GM06990 (cell line): ENCODE measurements at regions not wholly inside any gene's neighbourhood (a gene's known extent, or its start where the extent isn't known, plus 50 kb on each side); places are given as distances from the start of the nearest gene placed in this dataset.
A peak's percentile ranks its signal among the peaks of the same experiment; 100 is the strongest.

Experiments
- DNase-seq: peaks from one replicate; pipeline ENCODE4 v3.0.0-alpha.2; 2011; ENCODE audit not compliant: insufficient read length; ENCODE audit errors: extremely low read depth
- H3K27me3 ChIP-seq: replicated peaks from 2 replicates; pipeline ENCODE4 v1.6.0; 2011; ENCODE audit warnings: low read length; ENCODE audit not compliant: control insufficient read depth, insufficient read depth
- H3K36me3 ChIP-seq: 2 replicates; pipeline ENCODE4 v1.5.1; 2011; ENCODE audit warnings: low read length; ENCODE audit not compliant: control insufficient read depth, insufficient read depth
- H3K4me3 ChIP-seq: replicated peaks from 2 replicates; pipeline ENCODE4 v1.5.1; 2011; ENCODE audit warnings: low read depth, mild to moderate bottlenecking, control low read depth, low read length
- CTCF ChIP-seq: IDR thresholded peaks from 2 replicates; pipeline ENCODE4 v1.5.1; 2011; ENCODE audit warnings: low read length, control low read depth, mild to moderate bottlenecking, inconsistent platforms; ENCODE audit not compliant: insufficient read depth, poor library complexity, severe bottlenecking

- Histone ChIP-seq H3K27me3 (no peaks in the 10 kb centered on the region), H3K4me3 (no peak overlapping the region), H3K36me3 (no peaks in the 10 kb centered on the region)
- DNase-seq, result no peak
- TF ChIP-seq CTCF, result no peak
Measured at GRCh38 chr3:102670986-102671385, 236.2 kb downstream of the ZPLD1 start.

- TF ChIP-seq CTCF, result no peak
- no peaks in the 10 kb centered on the region for H3K27me3 ChIP-seq
- no peak for DNase-seq
- H3K4me3 ChIP-seq, result no peak overlapping the region
- no peaks in the 10 kb centered on the region for H3K36me3 ChIP-seq
Measured at GRCh38 chr3:102672305-102672704, 237.5 kb downstream of the ZPLD1 start.

GRCh38 chr3:102673271-102674115, 238.7 kb downstream of the ZPLD1 start:
- TF ChIP-seq CTCF, result peak; percentile 88
- no peak overlapping the region for H3K4me3 ChIP-seq
- H3K27me3 ChIP-seq, result no peaks in the 10 kb centered on the region
- H3K36me3 ChIP-seq, result no peaks in the 10 kb centered on the region
- DNase-seq, result peak; percentile 20

GRCh38 chr3:102674284-102674683, 239.5 kb downstream of the ZPLD1 start:
- no peak for TF ChIP-seq CTCF
- Histone ChIP-seq H3K4me3 (no peak overlapping the region), H3K27me3 (no peaks in the 10 kb centered on the region), H3K36me3 (no peaks in the 10 kb centered on the region)
- no peak for DNase-seq

GRCh38 chr3:102676424-102676823, 241.6 kb downstream of the ZPLD1 start:
- H3K4me3 ChIP-seq, result no peak overlapping the region
- no peaks in the 10 kb centered on the region for H3K36me3 ChIP-seq
- TF ChIP-seq CTCF, result no peak
- no peak for DNase-seq
- no peaks in the 10 kb centered on the region for H3K27me3 ChIP-seq
